ENCODE measurements at regions not wholly inside any gene's neighbourhood (a gene's known extent, or its start where the extent isn't known, plus 50 kb on each side); places are given as distances from the start of the nearest gene placed in this dataset.

DNA sequence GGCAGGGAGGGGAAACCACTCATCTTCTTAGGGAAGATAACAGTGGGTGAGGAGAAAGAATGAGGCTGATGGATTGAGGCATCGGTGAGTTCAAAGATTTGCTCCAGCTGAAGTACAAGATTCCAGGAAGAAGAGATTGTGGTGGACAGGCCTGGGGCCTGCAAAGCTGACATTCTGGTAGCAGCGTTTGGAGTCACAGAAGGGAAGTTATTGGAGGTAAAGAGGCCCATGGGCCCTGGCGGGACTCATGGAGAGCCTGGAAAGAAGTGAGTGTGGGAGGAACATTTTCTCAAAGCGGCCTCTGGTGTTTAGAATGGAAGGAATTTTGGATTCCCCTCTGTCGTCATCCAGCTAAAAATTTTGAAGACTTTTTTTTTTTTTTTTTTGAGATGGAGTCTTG lies 160.0 kb upstream of the KLF6 start:
- no peak for TF ChIP-seq SPI1 (IDR thresholded peaks at IDR 0.05; ENCODE audit: low read depth, low read length)
- no peak for TF ChIP-seq POLR2AphosphoS5 (IDR thresholded peaks at IDR 0.05; ENCODE audit: low read depth, low read length)
- TF ChIP-seq POLR2A (IDR thresholded peaks at IDR 0.05; ENCODE audit: low read depth, low read length): no peak
- no peak for TF ChIP-seq POU2F2 (IDR thresholded peaks at IDR 0.05; ENCODE audit: low read depth, low read length)
- no peak for TF ChIP-seq PAX5 (IDR thresholded peaks at IDR 0.05; ENCODE audit: insufficient read depth, low read length, severe bottlenecking)
- no peak for TF ChIP-seq TAF1 (IDR thresholded peaks at IDR 0.05; ENCODE audit: low read depth, low read length)
